ENCODE measurements at regions not wholly inside any gene's neighbourhood (a gene's known extent, or its start where the extent isn't known, plus 50 kb on each side); places are given as distances from the start of the nearest gene placed in this dataset.

- TF ChIP-seq AFF4 (CRISPR knock-in tag; IDR thresholded peaks at IDR 0.05; ENCODE audit: borderline replicate concordance), result no peak
- 0 out of 2 replicates have a peak, but pooled peaks have one; percentile 48 for TF ChIP-seq CBFB (CRISPR knock-in tag; IDR thresholded peaks at IDR 0.05; ENCODE audit: low read depth)
These were observed 111.6 kb downstream of the DHX15 start (continued) for GRCh38 chr4:24472514-24473308.

GRCh38 chr4:24472161-24472510 lies 112.2 kb downstream of the DHX15 start:
- POLR2A ChIA-PET, result interaction anchor here (1.8 kb wide), 1 partner anchor 112 kb away, joined by 6 read pairs; the partner anchor contains the start of gene DHX15
- ATAC-seq, result no peak
- Mint-ChIP-seq H3K27ac (no peak overlapping the region), H3K4me1 (peaks cover 65% of the 10 kb centered on the region), H3K4me3 (peak overlapping the region; percentile 97), H3K9me3 (no peaks in the 10 kb centered on the region), H3K27me3 (ENCODE audit: low read depth) (peaks cover 35% of the 10 kb centered on the region), H3K36me3 (no peaks in the 10 kb centered on the region)
- no peak for TF ChIP-seq CDX4 (CRISPR knock-in tag; IDR thresholded peaks at IDR 0.05; ENCODE audit: borderline replicate concordance)
- no peak for TF ChIP-seq NR1H2 (CRISPR knock-in tag; IDR thresholded peaks at IDR 0.05)
- no peak for TF ChIP-seq ZNF121 (CRISPR knock-in tag; IDR thresholded peaks at IDR 0.05)
- TF ChIP-seq MLX (CRISPR knock-in tag; IDR thresholded peaks at IDR 0.05), result no peak
- no peak for TF ChIP-seq IRF1 (CRISPR knock-in tag; IDR thresholded peaks at IDR 0.05)
- TF ChIP-seq IRF2 (CRISPR knock-in tag; IDR thresholded peaks at IDR 0.05; ENCODE audit: borderline replicate concordance, low read depth), result no peak
- no peak for TF ChIP-seq USF1 (CRISPR knock-in tag; IDR thresholded peaks at IDR 0.05)
- TF ChIP-seq FOXP4 (CRISPR knock-in tag; IDR thresholded peaks at IDR 0.05), result no peak
- no peak for TF ChIP-seq TEAD4 (CRISPR knock-in tag; IDR thresholded peaks at IDR 0.05)
- no peak for TF ChIP-seq ZNF232 (CRISPR knock-in tag; IDR thresholded peaks at IDR 0.05)
- TF ChIP-seq SMAD4 (CRISPR knock-in tag; IDR thresholded peaks at IDR 0.05), result no peak
- TF ChIP-seq ZNF512 (CRISPR knock-in tag; IDR thresholded peaks at IDR 0.05; ENCODE audit: borderline replicate concordance), result no peak
- no peak for TF ChIP-seq ZNF396 (CRISPR knock-in tag; IDR thresholded peaks at IDR 0.05; ENCODE audit: borderline replicate concordance)
- TF ChIP-seq ARID4B (CRISPR knock-in tag; IDR thresholded peaks at IDR 0.05; ENCODE audit: borderline replicate concordance), result no peak
- TF ChIP-seq NR2C2 (CRISPR knock-in tag; IDR thresholded peaks at IDR 0.05), result no peak
- CTCF ChIA-PET, result interaction anchor here (0.6 to 1.7 kb wide), 19 partner anchors 8 to 582 kb away, joined by 3 to 11 read pairs (median 4); partner anchors contain the start of gene PPARGC1A
- no peak for DNase-seq (ENCODE audit: low spot score)
